Immature natural killer cell (primary cell): ENCODE measurements at regions not wholly inside any gene's neighbourhood (a gene's known extent, or its start where the extent isn't known, plus 50 kb on each side); places are given as distances from the start of the nearest gene placed in this dataset.
"Not testable (repeated sequence)": the region's sequence is repeated elsewhere in the genome, so short reads cannot be mapped to it uniquely, and the experiment has no call there.

Source experiments
- DNase-seq, 3 donors: peaks; one replicate each; pipeline ENCODE4 v3.0.0; 2022; ENCODE audit warnings: mixed read lengths in 1 of 3
- H3K27ac Mint-ChIP-seq, 6 donors: one replicate each; pipeline ENCODE4 v1.8.0; 2020; ENCODE audit warnings: mixed read lengths in 6 of 6, mild to moderate bottlenecking in 5 of 6, inconsistent platforms in 4 of 6, moderate library complexity in 3 of 6
- H3K27me3 Mint-ChIP-seq, 3 donors: one replicate each; pipeline ENCODE4 v1.8.0; 2020 to 2021; ENCODE audit warnings: low read depth in 3 of 3, mild to moderate bottlenecking in 3 of 3, mixed read lengths in 3 of 3, moderate library complexity in 3 of 3, inconsistent platforms in 1 of 3
- H3K36me3 Mint-ChIP-seq, 3 donors: one replicate each; pipeline ENCODE4 v1.8.0; 2020; ENCODE audit warnings: mixed read lengths in 3 of 3, inconsistent platforms in 2 of 3, mild to moderate bottlenecking in 2 of 3
- H3K4me1 Mint-ChIP-seq, 2 donors: one replicate each; pipeline ENCODE4 v1.8.0; 2020; ENCODE audit warnings: inconsistent platforms in 2 of 2, mild to moderate bottlenecking in 2 of 2, mixed read lengths in 2 of 2, moderate library complexity in 1 of 2
- H3K4me3 Mint-ChIP-seq, 5 donors: one replicate each; pipeline ENCODE4 v1.8.0; 2020; ENCODE audit warnings: mild to moderate bottlenecking in 5 of 5, mixed read lengths in 5 of 5, inconsistent platforms in 3 of 5, moderate library complexity in 3 of 5
- H3K9me3 Mint-ChIP-seq, 6 donors: one replicate each; pipeline ENCODE4 v1.8.0; 2020; ENCODE audit warnings: mild to moderate bottlenecking in 6 of 6, mixed read lengths in 6 of 6, inconsistent platforms in 4 of 6, moderate library complexity in 3 of 6

GRCh38 chrX:9369802-9370291 is 95.0 kb upstream of the TBL1X start:
- Mint-ChIP-seq H3K27ac (peak overlapping the region; percentile 53 to 91 (median 84)), H3K27me3 (peaks cover 3 to 7% (median 4%) of the 10 kb centered on the region in 3 donors), H3K36me3 (no peaks in the 10 kb centered on the region), H3K4me1 (peaks cover 27 to 28% of the 10 kb centered on the region in 2 donors), H3K4me3 (peak overlapping the region; percentile 62 to 84 (median 72)), H3K9me3 (no peaks in the 10 kb centered on the region)
- DNase-seq, result peak; percentile 55 to 70 (median 67)

GRCh38 chrX:9370893-9371292 is 94.0 kb upstream of the TBL1X start:
- no peak for DNase-seq
- peak overlapping the region in 2 of 5 donors; percentile 82 to 84 for H3K4me3 Mint-ChIP-seq
- H3K36me3 Mint-ChIP-seq, result no peaks in the 10 kb centered on the region
- H3K27ac Mint-ChIP-seq, result peak overlapping the region in 2 of 6 donors; percentile 51 to 83
- peaks cover 27 to 28% of the 10 kb centered on the region in 2 donors for H3K4me1 Mint-ChIP-seq
- peaks cover 0 to 1% (median 0%) of the 10 kb centered on the region in 6 donors for H3K9me3 Mint-ChIP-seq
- peaks cover 3 to 9% (median 4%) of the 10 kb centered on the region in 3 donors for H3K27me3 Mint-ChIP-seq

GRCh38 chrX:9372866-9373265 is 92.0 kb upstream of the TBL1X start:
- no peak overlapping the region for H3K27ac Mint-ChIP-seq
- peaks cover 27 to 28% of the 10 kb centered on the region in 2 donors for H3K4me1 Mint-ChIP-seq
- no peak for DNase-seq
- H3K36me3 Mint-ChIP-seq, result no peaks in the 10 kb centered on the region
- no peak overlapping the region for H3K4me3 Mint-ChIP-seq
- H3K27me3 Mint-ChIP-seq, result peaks cover 3 to 9% (median 4%) of the 10 kb centered on the region in 3 donors
- H3K9me3 Mint-ChIP-seq, result peaks cover 0 to 2% (median 0%) of the 10 kb centered on the region in 6 donors

GRCh38 chrX:9373789-9374188 is 91.1 kb upstream of the TBL1X start:
- DNase-seq, result no peak
- no peaks in the 10 kb centered on the region for H3K36me3 Mint-ChIP-seq
- H3K9me3 Mint-ChIP-seq, result peaks cover 0 to 2% (median 0%) of the 10 kb centered on the region in 6 donors
- peaks cover 24% of the 10 kb centered on the region in 2 donors for H3K4me1 Mint-ChIP-seq
- peaks cover 3 to 9% (median 3%) of the 10 kb centered on the region in 3 donors for H3K27me3 Mint-ChIP-seq
- no peak overlapping the region for H3K27ac Mint-ChIP-seq
- no peak overlapping the region for H3K4me3 Mint-ChIP-seq

- Mint-ChIP-seq H3K9me3 (peaks cover 0 to 2% (median 0%) of the 10 kb centered on the region in 6 donors), H3K4me3 (no peak overlapping the region), H3K36me3 (no peaks in the 10 kb centered on the region), H3K4me1 (peaks cover 24% of the 10 kb centered on the region in 2 donors), H3K27me3 (peaks cover 3 to 7% (median 5%) of the 10 kb centered on the region in 3 donors), H3K27ac (no peak overlapping the region)
- no peak for DNase-seq
Measured at GRCh38 chrX:9374555-9374954, 90.3 kb upstream of the TBL1X start.

- Mint-ChIP-seq H3K36me3 (no peaks in the 10 kb centered on the region), H3K27me3 (peaks cover 1 to 10% (median 3%) of the 10 kb centered on the region in 3 donors), H3K9me3 (peaks cover 0 to 2% (median 0%) of the 10 kb centered on the region in 6 donors), H3K4me3 (no peak overlapping the region), H3K27ac (peak overlapping the region in 1 of 6 donors; percentile 12), H3K4me1 (peaks cover 10 to 14% of the 10 kb centered on the region in 2 donors)
- no peak for DNase-seq
Measured at GRCh38 chrX:9376111-9376510, 88.7 kb upstream of the TBL1X start.

GRCh38 chrX:9377216-9377615 is 87.6 kb upstream of the TBL1X start:
- not testable (repeated sequence) for H3K4me3 Mint-ChIP-seq, H3K36me3 Mint-ChIP-seq, H3K27ac Mint-ChIP-seq, H3K27me3 Mint-ChIP-seq, DNase-seq, H3K9me3 Mint-ChIP-seq
- peaks cover 11 to 15% of the 10 kb centered on the region in 2 donors for H3K4me1 Mint-ChIP-seq

GRCh38 chrX:9378980-9379696 is 85.7 kb upstream of the TBL1X start:
- peak overlapping the region in 1 of 6 donors; percentile 17 for H3K27ac Mint-ChIP-seq
- peaks cover 30 to 34% of the 10 kb centered on the region in 2 donors for H3K4me1 Mint-ChIP-seq
- H3K36me3 Mint-ChIP-seq, result no peaks in the 10 kb centered on the region
- H3K4me3 Mint-ChIP-seq, result no peak overlapping the region
- peaks cover 0 to 2% (median 0%) of the 10 kb centered on the region in 6 donors for H3K9me3 Mint-ChIP-seq
- H3K27me3 Mint-ChIP-seq, result peaks cover 1 to 12% (median 3%) of the 10 kb centered on the region in 3 donors
- no peak for DNase-seq

- no peaks in the 10 kb centered on the region for H3K36me3 Mint-ChIP-seq
- DNase-seq, result no peak
- H3K4me1 Mint-ChIP-seq, result peaks cover 34 to 39% of the 10 kb centered on the region in 2 donors
- peaks cover 1 to 12% (median 2%) of the 10 kb centered on the region in 3 donors for H3K27me3 Mint-ChIP-seq
- H3K4me3 Mint-ChIP-seq, result no peak overlapping the region
- peak overlapping the region in 1 of 6 donors; percentile 17 for H3K27ac Mint-ChIP-seq
- peaks cover 0 to 2% (median 0%) of the 10 kb centered on the region in 6 donors for H3K9me3 Mint-ChIP-seq
Measured at GRCh38 chrX:9379697-9380551, 84.9 kb upstream of the TBL1X start.

GRCh38 chrX:9383655-9384054 is 81.2 kb upstream of the TBL1X start:
- H3K9me3 Mint-ChIP-seq, result no peaks in the 10 kb centered on the region
- H3K36me3 Mint-ChIP-seq, result no peaks in the 10 kb centered on the region
- peak overlapping the region in 3 of 6 donors; percentile 49 to 81 (median 58) for H3K27ac Mint-ChIP-seq
- peaks cover 33 to 43% of the 10 kb centered on the region in 2 donors for H3K4me1 Mint-ChIP-seq
- peak; percentile 56 to 69 (median 68) for DNase-seq
- peak overlapping the region; percentile 19 to 81 (median 68) for H3K4me3 Mint-ChIP-seq
- H3K27me3 Mint-ChIP-seq, result peaks cover 0 to 15% (median 1%) of the 10 kb centered on the region in 3 donors

- Mint-ChIP-seq H3K4me3 (no peak overlapping the region), H3K27ac (no peak overlapping the region), H3K9me3 (peaks cover 0 to 3% (median 0%) of the 10 kb centered on the region in 6 donors), H3K4me1 (peaks cover 24 to 29% of the 10 kb centered on the region in 2 donors), H3K27me3 (peaks cover 0 to 6% (median 0%) of the 10 kb centered on the region in 3 donors), H3K36me3 (no peaks in the 10 kb centered on the region)
- DNase-seq, result no peak
Measured at GRCh38 chrX:9388450-9388849, 76.4 kb upstream of the TBL1X start.

- Mint-ChIP-seq H3K36me3 (no peaks in the 10 kb centered on the region), H3K27me3 (peaks cover 0 to 6% (median 0%) of the 10 kb centered on the region in 3 donors), H3K4me3 (no peak overlapping the region), H3K9me3 (peaks cover 0 to 3% (median 0%) of the 10 kb centered on the region in 6 donors), H3K4me1 (peaks cover 13 to 15% of the 10 kb centered on the region in 2 donors), H3K27ac (peak overlapping the region in 3 of 6 donors; percentile 9 to 59 (median 26))
- DNase-seq, result no peak
Measured at GRCh38 chrX:9390121-9390520, 74.7 kb upstream of the TBL1X start.

GRCh38 chrX:9390693-9391368 is 74.0 kb upstream of the TBL1X start:
- peaks cover 16 to 19% of the 10 kb centered on the region in 2 donors for H3K4me1 Mint-ChIP-seq
- peaks cover 0 to 3% (median 0%) of the 10 kb centered on the region in 6 donors for H3K9me3 Mint-ChIP-seq
- peaks cover 0 to 8% (median under 1%) of the 10 kb centered on the region in 3 donors for H3K27me3 Mint-ChIP-seq
- H3K4me3 Mint-ChIP-seq, result peak overlapping the region in 4 of 5 donors; percentile 3 to 56 (median 42)
- no peaks in the 10 kb centered on the region for H3K36me3 Mint-ChIP-seq
- no peak for DNase-seq
- H3K27ac Mint-ChIP-seq, result peak overlapping the region in 5 of 6 donors; percentile 25 to 67 (median 51)
